GM20000 (cell line): ENCODE measurements at regions not wholly inside any gene's neighbourhood (a gene's known extent, or its start where the extent isn't known, plus 50 kb on each side); places are given as distances from the start of the nearest gene placed in this dataset.

Experiments
- DNase-seq: peaks from one replicate; pipeline ENCODE4 v3.0.0; 2012; ENCODE audit warnings: low spot score
- CTCF ChIP-seq: IDR thresholded peaks from 2 replicates; pipeline ENCODE4 v1.5.1; 2012; ENCODE audit warnings: mild to moderate bottlenecking, control low read depth; ENCODE audit errors: extremely low read depth, missing control alignments

- no peak for DNase-seq
- TF ChIP-seq CTCF: no peak
Observed at GRCh38 chr15:68871507-68871906, 50.8 kb upstream of the ANP32A start.

GRCh38 chr15:68874788-68875187 lies 54.1 kb upstream of the ANP32A start:
- DNase-seq: no peak
- TF ChIP-seq CTCF: no peak

- TF ChIP-seq CTCF: peak; percentile 76
- DNase-seq: peak; percentile 82
Observed at GRCh38 chr15:68875377-68876116, 54.8 kb upstream of the SPESP1 start.

GRCh38 chr15:68877626-68878025 lies 52.7 kb upstream of the SPESP1 start:
- DNase-seq: no peak
- no peak for TF ChIP-seq CTCF

GRCh38 chr15:68880382-68880781 lies 49.9 kb upstream of the SPESP1 start:
- no peak for DNase-seq
- TF ChIP-seq CTCF: no peak
